RWPE2 (cell line): ENCODE measurements at regions not wholly inside any gene's neighbourhood (a gene's known extent, or its start where the extent isn't known, plus 50 kb on each side); places are given as distances from the start of the nearest gene placed in this dataset.

ENCODE experiments used
- ATAC-seq: fragments of 200-7000 bp; cut with Tn5 transposase; 3 replicates; pipeline ENCODE4 v1.9.1; 2021; ENCODE audit warnings: low read depth
- DNase-seq: peaks from one replicate; pipeline ENCODE4 v3.0.0-alpha.2; 2020; ENCODE audit warnings: low spot score
- H3K27ac ChIP-seq: fragments of 450-650 bp; 2 replicates; pipeline ENCODE4 v1.5.1; 2017; ENCODE audit warnings: mild to moderate bottlenecking; ENCODE audit not compliant: poor library complexity, severe bottlenecking
- H3K27me3 ChIP-seq: fragments of 250-450 bp; sonication (Bioruptor Pico); 2 replicates; pipeline ENCODE4 v1.5.1; 2021; ENCODE audit warnings: mild to moderate bottlenecking, moderate library complexity; ENCODE audit not compliant: insufficient read depth, poor library complexity, severe bottlenecking
- H3K36me3 ChIP-seq: fragments of 250-450 bp; sonication (Bioruptor Pico); 2 replicates; pipeline ENCODE4 v1.5.1; 2020; ENCODE audit warnings: low read depth, mild to moderate bottlenecking, moderate library complexity
- H3K4me1 ChIP-seq: fragments of 250-450 bp; sonication (Bioruptor Pico); 2 replicates; pipeline ENCODE4 v1.5.1; 2021; ENCODE audit warnings: mild to moderate bottlenecking, moderate library complexity; ENCODE audit not compliant: insufficient read depth, poor library complexity, severe bottlenecking
- H3K4me3 ChIP-seq: fragments of 250-450 bp; sonication (Bioruptor Pico); 2 replicates; pipeline ENCODE4 v1.5.1; 2021; ENCODE audit warnings: mild to moderate bottlenecking, moderate library complexity; ENCODE audit not compliant: severe bottlenecking
- H3K9me3 ChIP-seq: fragments of 250-450 bp; sonication (Bioruptor Pico); 2 replicates; pipeline ENCODE4 v1.5.1; 2021; ENCODE audit warnings: mild to moderate bottlenecking, moderate library complexity; ENCODE audit not compliant: severe bottlenecking
- TF ChIP-seq, protein P1 (sequence below): fragments of 450-650 bp; IDR thresholded peaks from one replicate; pipeline ENCODE4 v1.5.1; 2017; ENCODE audit warnings: mild to moderate bottlenecking, moderate library complexity; ENCODE audit not compliant: poor library complexity, severe bottlenecking

DNA sequence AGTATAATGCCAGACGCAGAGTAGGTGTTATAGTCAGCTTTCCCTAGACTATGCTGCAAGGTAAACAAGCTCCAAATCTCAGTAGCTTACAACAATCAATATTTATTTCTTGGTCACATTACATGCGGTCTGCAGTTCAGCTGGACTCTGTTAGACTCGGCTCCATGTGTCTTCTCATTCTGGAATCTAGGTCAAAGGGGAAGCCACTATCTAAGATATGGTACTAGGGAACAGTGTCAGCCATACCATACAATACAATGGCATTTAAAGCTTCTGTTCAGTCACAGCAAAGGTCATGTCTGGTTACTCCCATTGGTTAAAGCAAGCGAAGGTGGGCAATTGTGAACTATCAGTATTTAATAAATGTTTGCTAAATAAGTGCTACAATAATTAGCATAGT, 65.3 kb upstream of the SERTM1 start:
- no peak overlapping the region for H3K27ac ChIP-seq
- ATAC-seq: no peak
- no peaks in the 10 kb centered on the region for H3K4me1 ChIP-seq
- H3K27me3 ChIP-seq: no peaks in the 10 kb centered on the region
- H3K36me3 ChIP-seq: no peaks in the 10 kb centered on the region
- H3K4me3 ChIP-seq: no peak overlapping the region
- no peak for DNase-seq
- TF ChIP-seq, protein P1, sequence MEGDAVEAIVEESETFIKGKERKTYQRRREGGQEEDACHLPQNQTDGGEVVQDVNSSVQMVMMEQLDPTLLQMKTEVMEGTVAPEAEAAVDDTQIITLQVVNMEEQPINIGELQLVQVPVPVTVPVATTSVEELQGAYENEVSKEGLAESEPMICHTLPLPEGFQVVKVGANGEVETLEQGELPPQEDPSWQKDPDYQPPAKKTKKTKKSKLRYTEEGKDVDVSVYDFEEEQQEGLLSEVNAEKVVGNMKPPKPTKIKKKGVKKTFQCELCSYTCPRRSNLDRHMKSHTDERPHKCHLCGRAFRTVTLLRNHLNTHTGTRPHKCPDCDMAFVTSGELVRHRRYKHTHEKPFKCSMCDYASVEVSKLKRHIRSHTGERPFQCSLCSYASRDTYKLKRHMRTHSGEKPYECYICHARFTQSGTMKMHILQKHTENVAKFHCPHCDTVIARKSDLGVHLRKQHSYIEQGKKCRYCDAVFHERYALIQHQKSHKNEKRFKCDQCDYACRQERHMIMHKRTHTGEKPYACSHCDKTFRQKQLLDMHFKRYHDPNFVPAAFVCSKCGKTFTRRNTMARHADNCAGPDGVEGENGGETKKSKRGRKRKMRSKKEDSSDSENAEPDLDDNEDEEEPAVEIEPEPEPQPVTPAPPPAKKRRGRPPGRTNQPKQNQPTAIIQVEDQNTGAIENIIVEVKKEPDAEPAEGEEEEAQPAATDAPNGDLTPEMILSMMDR: no peak
- H3K9me3 ChIP-seq: no peaks in the 10 kb centered on the region

DNA sequence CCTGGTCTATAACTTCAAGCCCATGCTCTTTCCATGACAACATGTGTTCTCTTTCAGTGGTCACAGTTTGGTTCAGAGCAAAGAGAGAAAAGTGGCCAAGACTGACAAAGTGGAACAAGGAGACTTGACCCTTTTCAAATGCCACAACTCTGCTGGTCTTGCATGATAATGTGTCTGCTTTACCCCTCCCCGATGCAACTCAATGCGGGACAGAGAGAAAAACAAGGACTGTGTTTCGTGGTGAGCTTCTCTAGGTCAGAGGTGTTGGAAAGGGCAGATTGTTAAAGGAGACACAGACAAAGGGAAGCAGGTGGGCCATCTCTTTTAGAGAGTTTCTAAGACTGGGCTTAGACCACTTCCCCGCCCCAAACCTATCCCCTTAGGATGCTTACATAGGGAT, 61.6 kb upstream of the SERTM1 start:
- no peaks in the 10 kb centered on the region for H3K27me3 ChIP-seq
- no peak overlapping the region for H3K4me3 ChIP-seq
- ATAC-seq (no peak), DNase-seq (no peak)
- H3K27ac ChIP-seq: no peak overlapping the region
- TF ChIP-seq, protein P1: no peak
- no peaks in the 10 kb centered on the region for H3K4me1 ChIP-seq
- no peaks in the 10 kb centered on the region for H3K9me3 ChIP-seq
- H3K36me3 ChIP-seq: no peaks in the 10 kb centered on the region

DNA sequence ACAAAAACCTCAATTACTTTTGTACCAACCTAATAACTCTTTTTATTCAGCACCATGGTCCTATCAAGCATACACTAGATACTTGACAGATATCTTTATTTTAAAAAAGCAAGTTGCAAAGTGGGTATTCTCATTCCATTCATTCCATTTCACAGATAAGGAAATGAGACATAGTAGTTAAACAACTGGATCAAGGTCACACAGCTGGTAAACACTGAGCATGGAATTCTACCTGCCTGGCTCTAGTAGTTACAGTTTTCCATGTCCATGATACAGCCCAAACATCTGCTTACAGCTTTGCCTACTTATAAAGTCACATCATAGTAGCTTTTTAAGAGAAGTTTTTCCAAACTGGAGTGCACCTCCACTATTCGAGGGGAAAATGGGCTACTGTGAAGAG, 57.1 kb upstream of the SERTM1 start:
- no peak for ATAC-seq
- TF ChIP-seq, protein P1: no peak
- H3K9me3 ChIP-seq: no peaks in the 10 kb centered on the region
- no peak overlapping the region for H3K4me3 ChIP-seq
- H3K27ac ChIP-seq: no peak overlapping the region
- no peaks in the 10 kb centered on the region for H3K36me3 ChIP-seq
- no peaks in the 10 kb centered on the region for H3K4me1 ChIP-seq
- no peak for DNase-seq
- no peaks in the 10 kb centered on the region for H3K27me3 ChIP-seq

DNA sequence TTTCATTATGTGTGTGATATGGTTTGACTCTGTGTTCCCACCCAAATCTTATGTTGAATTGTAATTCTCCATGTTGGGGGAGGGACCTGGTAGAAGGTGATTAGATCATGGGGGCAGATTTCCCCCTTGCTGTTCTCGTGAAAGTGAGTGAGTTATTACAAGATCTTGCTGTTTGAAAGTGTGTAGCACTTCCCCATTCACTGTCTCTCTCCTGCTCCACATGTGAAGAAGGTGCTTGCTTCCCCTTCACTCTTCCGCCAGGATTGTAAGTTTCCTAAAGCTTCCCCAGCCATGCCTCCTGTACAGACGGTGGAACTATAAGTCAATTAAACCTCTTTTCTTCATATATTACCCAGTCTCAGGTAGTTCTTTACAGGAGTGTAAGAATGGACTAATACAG, 54.3 kb upstream of the SERTM1 start:
- TF ChIP-seq, protein P1: no peak
- no peak for DNase-seq
- Histone ChIP-seq H3K9me3 (no peaks in the 10 kb centered on the region), H3K27me3 (no peaks in the 10 kb centered on the region), H3K4me1 (no peaks in the 10 kb centered on the region), H3K4me3 (no peak overlapping the region), H3K27ac (no peak overlapping the region), H3K36me3 (no peaks in the 10 kb centered on the region)
- no peak for ATAC-seq
